Right lobe of liver (tissue), 6 donors: ENCODE measurements at regions not wholly inside any gene's neighbourhood (a gene's known extent, or its start where the extent isn't known, plus 50 kb on each side); places are given as distances from the start of the nearest gene placed in this dataset.

ENCODE experiments used
- ATAC-seq, 4 donors: fragments of 200-7000 bp; cut with Tn5 transposase; one replicate each; pipeline ENCODE4 v1.9.1; 2020; ENCODE audit warnings: mild to moderate bottlenecking in 4 of 4, moderate library complexity in 4 of 4
- DNase-seq, 3 donors: peaks; one replicate each; pipeline ENCODE4 v3.0.0-alpha.2; 2020
- H3K27ac ChIP-seq, 3 donors: fragments of 200-600 bp; one replicate each; pipeline ENCODE4 v1.8.0; 2022
- H3K27me3 ChIP-seq, 2 donors: fragments of 200-600 bp; one replicate each; pipeline ENCODE4 v1.8.0; 2022
- H3K36me3 ChIP-seq, 4 donors: fragments of 200-600 bp; sonication (generic) in 1 of 4; one replicate each; pipeline versions ENCODE4 v1.5.1 to v1.8.0; 2017 to 2022; ENCODE audit warnings: control low read depth in 1 of 4
- H3K4me1 ChIP-seq, 4 donors: fragments of 200-600 bp; sonication (generic) in 1 of 4; one replicate each; pipeline versions ENCODE4 v1.5.1 to v1.8.0; 2017 to 2022; ENCODE audit warnings: control low read depth in 1 of 4
- H3K4me3 ChIP-seq, 3 donors: fragments of 200-600 bp; one replicate each; pipeline ENCODE4 v1.8.0; 2022
- H3K9me3 ChIP-seq, 4 donors: fragments of 200-600 bp; sonication (generic) in 1 of 4; one replicate each; pipeline versions ENCODE4 v1.5.1 to v1.8.0; 2017 to 2022; ENCODE audit warnings: control low read depth in 1 of 4
- CTCF ChIP-seq, 4 donors: fragments of 200-600 bp in 3 of 4; fragments of 450-650 bp in 1 of 4; IDR thresholded peaks; one replicate each; pipeline versions ENCODE4 v1.5.1 to v1.8.0; 2016 to 2022; ENCODE audit warnings: antibody characterized with exemption in 4 of 4, mild to moderate bottlenecking in 2 of 4
- POLR2A ChIP-seq: fragments of 450-650 bp; IDR thresholded peaks from one replicate; pipeline ENCODE4 v1.6.1; 2017; ENCODE audit warnings: antibody characterized with exemption, mild to moderate bottlenecking
- WGBS: methylation state at CpG from one replicate; pipeline ENCODE4 v1.1.6; 2018; ENCODE audit warnings: low coverage, low lambda C conversion rate; ENCODE audit not compliant: insufficient coverage; ENCODE audit errors: missing lambda C conversion rate; 5-methylcytosine and 5-hydroxymethylcytosine counted together
- intact Hi-C, 2 donors: fragments of 100-400 bp; cut with DNase I; formaldehyde crosslinking; loops; one replicate each; pipeline versions ENCODE4 v1.11.2 to v1.14.1; 2022
- donor health status: DM: no; HTN: yes; CAD: no.
- donor health status: DM: no; HTN: no; CAD: no.
- donor health status: DM: no; HTN: no; CAD: no.
- donor health status: DM: no; HTN: yes; CAD: no.
- donor health status: DM: no; HTN: yes; CAD: no.

- Histone ChIP-seq H3K27ac (no peak overlapping the region), H3K27me3 (no peaks in the 10 kb centered on the region), H3K4me1 (peaks cover 0 to 15% (median 7%) of the 10 kb centered on the region in 4 donors), H3K4me3 (no peak overlapping the region), H3K36me3 (no peaks in the 10 kb centered on the region), H3K9me3 (no peaks in the 10 kb centered on the region)
- intact Hi-C loops: no loop called here
- DNase-seq (no peak), ATAC-seq (peak in 1 of 4 donors; percentile 3)
- 38% methylated on average over 11 of the region's 12 CpGs for WGBS
- TF ChIP-seq POLR2A (no peak), CTCF (IDR thresholded peaks at IDR 0.05) (no peak)
Measured at GRCh38 chr22:27110665-27111451, 453.5 kb downstream of the MIAT start.

DNA sequence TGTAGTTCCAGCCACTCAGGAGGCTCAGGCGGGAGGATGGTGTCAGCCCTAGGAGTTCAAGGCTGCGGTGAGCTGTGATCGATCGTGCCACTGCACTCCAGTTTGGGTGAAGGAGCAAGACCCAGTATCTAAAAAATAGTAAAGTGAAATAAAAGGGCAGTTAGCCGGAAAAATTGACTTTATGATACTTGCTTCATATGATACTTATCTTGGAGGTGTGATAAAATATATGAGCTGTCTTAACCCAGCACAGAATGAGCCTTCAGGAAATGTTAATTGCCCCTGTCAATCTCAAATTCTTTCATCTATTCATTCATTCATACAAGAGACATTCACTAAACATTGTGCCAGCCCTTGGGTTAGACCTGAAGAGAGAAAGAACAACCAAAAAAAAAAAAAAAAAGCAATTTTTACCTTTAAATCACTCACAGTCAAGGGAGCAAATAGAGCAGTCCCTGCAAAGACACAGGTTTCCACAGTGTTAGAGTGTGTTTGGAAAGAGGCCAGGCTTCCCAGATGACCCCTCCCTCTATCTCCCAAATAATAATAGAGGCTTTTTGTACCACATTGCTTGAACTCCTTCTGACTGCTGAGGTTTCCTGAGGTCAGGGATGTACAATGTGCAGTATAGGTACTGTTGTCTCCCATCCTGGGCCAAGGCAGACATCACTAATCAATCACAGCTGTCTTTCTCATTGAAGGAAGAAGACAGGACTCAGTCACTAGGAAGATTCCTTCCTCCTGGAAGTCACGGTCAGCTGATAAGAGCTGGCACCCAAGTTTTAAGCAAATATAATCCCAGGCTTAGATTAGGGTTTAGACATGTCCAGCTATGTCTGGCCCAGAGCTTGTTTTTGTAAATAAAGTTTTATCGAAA is 454.6 kb downstream of the MIAT start:
- no peak overlapping the region for H3K4me3 ChIP-seq
- H3K27me3 ChIP-seq: no peaks in the 10 kb centered on the region
- H3K9me3 ChIP-seq: no peaks in the 10 kb centered on the region
- peaks cover 0 to 26% (median 12%) of the 10 kb centered on the region in 4 donors for H3K4me1 ChIP-seq
- no peaks in the 10 kb centered on the region for H3K36me3 ChIP-seq
- H3K27ac ChIP-seq: no peak overlapping the region
- intact Hi-C loops: no loop called here
- TF ChIP-seq CTCF (IDR thresholded peaks at IDR 0.05) (no peak), POLR2A (no peak)
- DNase-seq (no peak), ATAC-seq (no peak)
- 64% methylated on average over 7 of the region's 7 CpGs for WGBS

- no peak overlapping the region for H3K4me3 ChIP-seq
- ATAC-seq (peak; percentile 41 to 76 (median 64)), DNase-seq (peak in 1 of 3 donors; percentile 73)
- H3K27ac ChIP-seq: peak overlapping the region in 2 of 3 donors; percentile 8 to 52
- H3K27me3 ChIP-seq: no peaks in the 10 kb centered on the region
- TF ChIP-seq CTCF (IDR thresholded peaks at IDR 0.05) (peak in 1 of 4 donors; percentile 39), POLR2A (peak; percentile 88)
- no peaks in the 10 kb centered on the region for H3K9me3 ChIP-seq
- intact Hi-C loops: no loop called here
- WGBS: 8% methylated on average over 4 of the region's 4 CpGs
- H3K36me3 ChIP-seq: no peaks in the 10 kb centered on the region
- peaks cover 0 to 26% (median 12%) of the 10 kb centered on the region in 4 donors for H3K4me1 ChIP-seq
Measured at GRCh38 chr22:27113211-27113635, 455.8 kb downstream of the MIAT start.

DNA sequence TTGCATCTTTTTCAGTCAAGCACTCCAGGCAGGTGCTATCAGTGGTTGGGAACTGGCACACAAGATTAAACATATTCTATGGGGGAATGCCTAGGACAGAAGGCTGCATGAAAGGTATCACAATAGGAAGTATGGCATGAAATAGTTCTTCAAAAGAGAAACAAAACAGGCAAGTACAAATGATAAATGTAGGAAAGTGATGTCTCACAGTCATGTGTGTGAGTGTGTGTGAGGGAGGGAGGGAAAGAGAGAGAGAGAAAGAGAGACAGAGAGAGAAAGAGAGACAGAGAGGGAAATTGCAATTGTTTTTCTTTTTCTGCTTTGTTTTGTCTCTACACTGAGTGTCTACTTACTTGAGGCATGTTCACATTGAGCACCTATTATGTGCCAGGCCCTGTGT is 456.3 kb downstream of the MIAT start:
- Histone ChIP-seq H3K27me3 (no peaks in the 10 kb centered on the region), H3K4me1 (peaks cover 0 to 26% (median 12%) of the 10 kb centered on the region in 4 donors), H3K36me3 (no peaks in the 10 kb centered on the region), H3K27ac (peak overlapping the region in 2 of 3 donors; percentile 8 to 52), H3K4me3 (no peak overlapping the region), H3K9me3 (no peaks in the 10 kb centered on the region)
- ATAC-seq: no peak
- intact Hi-C loops: no loop called here
- TF ChIP-seq POLR2A (no peak), CTCF (IDR thresholded peaks at IDR 0.05) (no peak)
- no peak for DNase-seq
